HepG2 (cell line): ENCODE measurements at regions not wholly inside any gene's neighbourhood (a gene's known extent, or its start where the extent isn't known, plus 50 kb on each side); places are given as distances from the start of the nearest gene placed in this dataset.

Experiments
- GLMP ChIP-seq: sonication (generic); formaldehyde crosslinking; IDR thresholded peaks from 2 replicates; pipeline ENCODE4 v1.9.0; 2021; ENCODE audit warnings: missing genetic modification reagents, mild to moderate bottlenecking, borderline replicate concordance
- MAFF ChIP-seq: IDR thresholded peaks from 2 replicates; pipeline ENCODE4 v1.6.1; 2011; ENCODE audit warnings: low read depth, low read length, improper control_type of control experiment
- MTF2 ChIP-seq: sonication (generic); formaldehyde crosslinking; IDR thresholded peaks from 2 replicates; pipeline ENCODE4 v1.5.0; 2020; ENCODE audit warnings: missing genetic modification reagents, borderline replicate concordance
- RAD21 ChIP-seq: fragments of 450-650 bp; formaldehyde crosslinking; IDR thresholded peaks from 2 replicates; pipeline ENCODE4 v1.5.0; 2020; ENCODE audit warnings: mild to moderate bottlenecking
- SMC3 ChIP-seq: IDR thresholded peaks from 2 replicates; pipeline ENCODE4 v1.6.1; 2011; ENCODE audit warnings: low read length, improper control_type of control experiment
- SNAPC5 ChIP-seq: sonication (generic); formaldehyde crosslinking; IDR thresholded peaks from 2 replicates; pipeline ENCODE4 v1.8.1; 2023; ENCODE audit warnings: mild to moderate bottlenecking, missing genetic modification reagents, borderline replicate concordance
- STAG1 ChIP-seq: sonication (generic); formaldehyde crosslinking; IDR thresholded peaks from 2 replicates; pipeline ENCODE4 v1.4.0; 2020; ENCODE audit warnings: missing genetic modification reagents
- ZBTB40 ChIP-seq, 2 experiments: fragments of 450-650 bp in 1 of 2; sonication (generic) in 1 of 2; formaldehyde crosslinking in 1 of 2; IDR thresholded peaks; 2 replicates each; pipeline versions ENCODE4 v1.6.1 to v1.8.0; 2016 to 2022; ENCODE audit warnings: antibody characterized with exemption in 1 of 2, mild to moderate bottlenecking in 1 of 2, missing genetic modification reagents in 1 of 2
- ZNF205 ChIP-seq: IDR thresholded peaks from 2 replicates; pipeline ENCODE4 v1.6.1; 2018; ENCODE audit warnings: missing biosample characterization, missing genetic modification reagents

GRCh38 chr3:82643948-82644347, 882.5 kb upstream of the GBE1 start (continued):
- TF ChIP-seq GLMP (CRISPR knock-in tag) = no peak
- no peak for TF ChIP-seq SNAPC5 (CRISPR knock-in tag)
- no peak for TF ChIP-seq MTF2 (CRISPR knock-in tag)
- no peak for TF ChIP-seq MAFF
- peak; percentile 45; the same call in 1 of the 2 replicates for TF ChIP-seq SMC3
- 0 out of 2 replicates have a peak, but pooled peaks have one; percentile 19 for TF ChIP-seq RAD21 (CRISPR knock-in tag)
- no peak for TF ChIP-seq ZNF205 (CRISPR knock-in tag)
- TF ChIP-seq ZBTB40 (IDR thresholded peaks at IDR 0.05) = no peak
- no peak for TF ChIP-seq ZBTB40 (CRISPR knock-in tag; IDR thresholded peaks at IDR 0.05)
- peak; percentile 72 for TF ChIP-seq STAG1 (CRISPR knock-in tag)
